Right atrium auricular region (tissue), 2 donors: ENCODE measurements at regions not wholly inside any gene's neighbourhood (a gene's known extent, or its start where the extent isn't known, plus 50 kb on each side); places are given as distances from the start of the nearest gene placed in this dataset.
"Not testable (repeated sequence)": the region's sequence is repeated elsewhere in the genome, so short reads cannot be mapped to it uniquely, and the experiment has no call there.

ENCODE experiments used
- DNase-seq: peaks from one replicate; pipeline ENCODE4 v3.0.0-alpha.2; 2019; ENCODE audit warnings: low spot score
- H3K27ac ChIP-seq, 2 donors: fragments of 200-600 bp; sonication (generic); 1 replicate in 1 of 2; 2 replicates in 1 of 2; pipeline ENCODE4 v1.5.1; 2016 to 2019
- H3K27me3 ChIP-seq, 2 donors: fragments of 200-600 bp; sonication (generic); one replicate each; pipeline versions ENCODE4 v1.5.1 to v1.6.0; 2017 to 2019
- H3K36me3 ChIP-seq: fragments of 200-600 bp; sonication (generic); one replicate; pipeline ENCODE4 v1.5.1; 2016
- H3K4me1 ChIP-seq, 2 donors: fragments of 200-600 bp; sonication (generic); one replicate each; pipeline versions ENCODE4 v1.5.1 to v1.6.0; 2017 to 2019
- H3K4me3 ChIP-seq, 2 donors: fragments of 200-600 bp; sonication (generic); 1 replicate in 1 of 2; 2 replicates in 1 of 2; pipeline ENCODE4 v1.5.1; 2017 to 2019; ENCODE audit warnings: mild to moderate bottlenecking in 1 of 2, moderate library complexity in 1 of 2
- H3K9me3 ChIP-seq, 2 donors: fragments of 200-600 bp; sonication (generic); one replicate each; pipeline ENCODE4 v1.5.1; 2019
- TF ChIP-seq, protein P1 (sequence below), 2 donors: fragments of 200-600 bp; sonication (generic); IDR thresholded peaks; one replicate each; pipeline ENCODE4 v1.5.1; 2019; ENCODE audit warnings: antibody characterized with exemption in 2 of 2

DNA sequence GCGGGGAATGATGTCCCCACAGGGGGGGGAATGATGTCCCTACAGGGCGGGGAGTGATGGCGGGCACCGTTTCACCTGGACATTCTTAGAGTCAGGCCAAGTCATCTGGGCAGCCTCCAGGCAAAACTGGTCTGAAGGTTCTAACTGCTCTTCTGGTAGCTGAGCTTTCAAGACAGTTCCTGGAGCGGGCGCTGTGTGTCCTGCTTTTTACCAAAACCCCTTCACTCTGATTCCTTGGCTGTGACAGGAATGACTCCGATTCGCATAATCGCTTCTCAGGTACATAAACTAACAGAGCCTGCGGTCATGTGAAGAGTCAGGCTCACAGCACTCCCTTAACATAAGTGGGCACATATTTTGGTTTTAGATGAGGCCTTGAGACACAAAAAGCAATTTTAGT, 836.0 kb downstream of the TRIML1 start:
- H3K9me3 ChIP-seq, result no peaks in the 10 kb centered on the region
- TF ChIP-seq, protein P1, sequence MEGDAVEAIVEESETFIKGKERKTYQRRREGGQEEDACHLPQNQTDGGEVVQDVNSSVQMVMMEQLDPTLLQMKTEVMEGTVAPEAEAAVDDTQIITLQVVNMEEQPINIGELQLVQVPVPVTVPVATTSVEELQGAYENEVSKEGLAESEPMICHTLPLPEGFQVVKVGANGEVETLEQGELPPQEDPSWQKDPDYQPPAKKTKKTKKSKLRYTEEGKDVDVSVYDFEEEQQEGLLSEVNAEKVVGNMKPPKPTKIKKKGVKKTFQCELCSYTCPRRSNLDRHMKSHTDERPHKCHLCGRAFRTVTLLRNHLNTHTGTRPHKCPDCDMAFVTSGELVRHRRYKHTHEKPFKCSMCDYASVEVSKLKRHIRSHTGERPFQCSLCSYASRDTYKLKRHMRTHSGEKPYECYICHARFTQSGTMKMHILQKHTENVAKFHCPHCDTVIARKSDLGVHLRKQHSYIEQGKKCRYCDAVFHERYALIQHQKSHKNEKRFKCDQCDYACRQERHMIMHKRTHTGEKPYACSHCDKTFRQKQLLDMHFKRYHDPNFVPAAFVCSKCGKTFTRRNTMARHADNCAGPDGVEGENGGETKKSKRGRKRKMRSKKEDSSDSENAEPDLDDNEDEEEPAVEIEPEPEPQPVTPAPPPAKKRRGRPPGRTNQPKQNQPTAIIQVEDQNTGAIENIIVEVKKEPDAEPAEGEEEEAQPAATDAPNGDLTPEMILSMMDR (IDR thresholded peaks at IDR 0.05), result no peak
- no peak overlapping the region for H3K27ac ChIP-seq
- no peaks in the 10 kb centered on the region for H3K27me3 ChIP-seq
- no peaks in the 10 kb centered on the region for H3K36me3 ChIP-seq
- H3K4me1 ChIP-seq, result peaks cover 0 to 9% of the 10 kb centered on the region in 2 donors
- DNase-seq, result no peak
- H3K4me3 ChIP-seq, result no peak overlapping the region

DNA sequence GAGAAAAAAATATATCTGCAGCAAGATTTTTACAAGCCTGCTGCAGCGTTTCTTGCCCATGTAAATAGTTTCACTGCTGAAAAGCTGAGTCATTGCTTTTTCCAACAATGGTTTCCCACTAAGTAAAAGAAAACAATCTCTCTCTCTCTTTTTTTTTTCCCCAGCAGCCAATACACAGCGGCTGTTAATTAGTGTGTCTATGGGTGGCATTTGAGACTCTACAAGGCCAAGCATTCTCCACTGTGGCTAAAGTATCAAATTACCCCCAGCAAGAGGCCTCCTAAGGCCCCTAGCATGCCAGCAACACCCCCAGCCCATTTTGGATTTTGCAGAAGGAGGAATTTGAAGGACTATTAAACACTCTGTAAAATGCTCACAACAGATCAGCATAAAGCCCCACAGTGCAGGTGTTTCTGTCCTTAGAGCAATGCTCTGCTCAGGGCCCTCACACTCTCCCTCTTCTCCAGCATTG, 837.4 kb downstream of the TRIML1 start:
- TF ChIP-seq, protein P1 (IDR thresholded peaks at IDR 0.05), result no peak
- Histone ChIP-seq H3K9me3 (no peaks in the 10 kb centered on the region), H3K27ac (no peak overlapping the region), H3K4me3 (no peak overlapping the region), H3K4me1 (peaks cover 0 to 9% of the 10 kb centered on the region in 2 donors), H3K36me3 (no peaks in the 10 kb centered on the region), H3K27me3 (no peaks in the 10 kb centered on the region)
- DNase-seq, result no peak

DNA sequence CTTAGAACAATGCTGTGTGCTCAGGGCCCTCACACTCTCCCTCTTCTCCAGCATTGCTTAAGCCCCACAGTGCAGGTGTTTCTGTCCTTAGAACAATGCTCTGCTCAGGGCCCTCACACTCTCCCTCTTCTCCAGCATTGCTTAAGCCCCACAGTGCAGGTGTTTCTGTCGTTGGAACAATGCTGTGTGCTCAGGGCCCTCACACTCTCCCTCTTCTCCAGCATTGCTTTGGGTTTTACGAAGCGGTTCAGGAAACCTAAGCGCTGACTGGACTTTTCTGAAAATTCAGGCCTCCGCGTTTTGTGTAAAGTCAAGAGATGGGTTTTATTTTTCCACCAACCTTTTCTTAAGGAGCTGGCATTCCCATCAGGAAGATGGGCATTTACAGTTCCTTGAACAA, 838.0 kb downstream of the TRIML1 start:
- H3K27me3 ChIP-seq, DNase-seq, H3K27ac ChIP-seq, H3K4me3 ChIP-seq, H3K9me3 ChIP-seq, H3K36me3 ChIP-seq, H3K4me1 ChIP-seq: not testable (repeated sequence)

DNA sequence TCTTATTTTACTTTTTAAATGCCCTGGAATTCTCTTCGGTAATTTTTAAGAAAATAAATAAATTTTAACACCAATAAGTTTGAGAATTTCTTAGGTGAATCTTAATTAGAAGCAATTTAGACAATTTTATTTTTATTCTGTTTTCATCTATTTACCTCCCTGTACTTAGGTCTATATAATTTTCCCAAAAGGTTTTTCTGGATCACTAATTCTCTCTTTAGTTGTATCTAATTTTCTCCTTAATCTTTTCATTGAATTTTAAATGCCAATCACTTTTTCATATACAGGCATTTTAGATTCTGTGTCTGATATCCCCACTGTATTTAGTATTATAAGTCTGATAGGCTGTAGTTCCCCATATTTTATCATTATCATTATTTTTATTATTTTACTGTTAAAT, 845.3 kb downstream of the TRIML1 start:
- Histone ChIP-seq H3K36me3 (no peaks in the 10 kb centered on the region), H3K27me3 (no peaks in the 10 kb centered on the region), H3K27ac (no peak overlapping the region), H3K9me3 (peaks cover 0 to 6% of the 10 kb centered on the region in 2 donors), H3K4me1 (no peaks in the 10 kb centered on the region), H3K4me3 (no peak overlapping the region)
- no peak for DNase-seq
- TF ChIP-seq, protein P1 (IDR thresholded peaks at IDR 0.05), result no peak

DNA sequence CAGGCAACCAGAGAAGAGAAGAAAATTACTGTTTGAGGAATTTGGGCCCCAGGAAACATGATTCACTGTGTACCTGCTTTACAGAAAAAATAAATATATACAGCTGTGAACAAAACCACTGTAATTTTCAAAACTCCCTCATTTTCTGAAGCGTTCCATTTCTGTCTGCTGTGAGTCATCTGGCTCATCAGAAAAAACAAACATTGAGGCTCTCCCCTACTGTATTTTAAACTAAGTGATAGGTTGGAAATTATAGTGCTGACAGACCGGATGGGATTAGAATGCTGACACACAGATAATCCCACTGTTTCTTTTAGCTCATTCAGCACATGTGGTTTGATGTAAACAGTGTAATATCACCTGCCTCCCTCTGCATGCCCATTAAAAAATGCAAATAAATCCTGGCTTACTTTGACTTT, 847.0 kb downstream of the TRIML1 start:
- TF ChIP-seq, protein P1 (IDR thresholded peaks at IDR 0.05), result no peak
- no peaks in the 10 kb centered on the region for H3K36me3 ChIP-seq
- no peak overlapping the region for H3K4me3 ChIP-seq

DNA sequence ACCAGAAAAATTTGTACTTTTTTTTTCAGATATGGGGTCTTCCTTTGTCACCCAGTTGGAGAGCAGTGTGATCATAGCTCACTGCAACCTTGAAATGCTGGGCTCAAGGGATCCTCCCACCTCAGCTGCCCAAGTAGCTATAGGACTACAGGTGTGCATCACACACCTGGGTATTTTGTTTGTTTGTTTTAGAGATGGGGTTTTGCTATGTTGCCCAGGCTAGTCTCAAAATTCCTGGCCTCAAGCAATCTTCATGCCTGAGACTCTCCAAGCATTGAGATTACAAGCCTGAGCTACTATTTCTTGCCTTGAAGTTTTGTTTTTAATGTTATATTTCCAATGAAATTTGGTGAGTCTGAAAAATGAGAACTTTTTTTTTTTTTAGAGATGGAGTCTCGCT, 847.8 kb downstream of the TRIML1 start:
- H3K4me3 ChIP-seq, result no peak overlapping the region
- H3K27ac ChIP-seq, result no peak overlapping the region
- no peak for DNase-seq
- TF ChIP-seq, protein P1 (IDR thresholded peaks at IDR 0.05), result no peak
- no peaks in the 10 kb centered on the region for H3K36me3 ChIP-seq
- H3K27me3 ChIP-seq, result no peaks in the 10 kb centered on the region
- H3K9me3 ChIP-seq, result peaks cover 0 to 6% of the 10 kb centered on the region in 2 donors
- H3K4me1 ChIP-seq, result no peaks in the 10 kb centered on the region

More for the DNA sequence above, 847.0 kb downstream of the TRIML1 start:
- Histone ChIP-seq H3K27ac (no peak overlapping the region), H3K27me3 (no peaks in the 10 kb centered on the region), H3K4me1 (no peaks in the 10 kb centered on the region), H3K9me3 (peaks cover 0 to 6% of the 10 kb centered on the region in 2 donors)
- DNase-seq, result no peak
